Fibroblast of skin of abdomen (primary cell): ENCODE measurements at regions not wholly inside any gene's neighbourhood (a gene's known extent, or its start where the extent isn't known, plus 50 kb on each side); places are given as distances from the start of the nearest gene placed in this dataset.

Source experiments
- DNase-seq: peaks from one replicate; pipeline ENCODE4 v3.0.0-alpha.2; 2013

DNA sequence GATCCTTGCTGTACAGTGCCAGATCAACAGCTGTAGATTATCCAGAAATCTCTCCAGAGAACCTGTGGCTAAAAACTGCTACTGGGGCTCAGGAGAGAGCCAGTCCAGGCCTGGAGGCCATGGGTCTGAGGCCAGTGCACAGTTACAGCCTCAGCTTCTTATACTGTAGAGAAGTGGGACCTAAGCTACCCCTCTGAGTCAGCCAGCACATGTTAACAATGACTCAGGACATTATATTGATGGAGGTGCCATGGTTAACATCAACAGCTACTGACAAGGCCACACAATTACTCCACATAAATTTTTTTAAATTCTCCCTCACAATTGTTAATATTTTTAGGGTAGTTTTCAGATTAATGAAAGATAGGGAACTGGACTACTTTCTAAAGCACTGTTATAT, 138.5 kb downstream of the RBM26 start:
- DNase-seq = no peak

DNA sequence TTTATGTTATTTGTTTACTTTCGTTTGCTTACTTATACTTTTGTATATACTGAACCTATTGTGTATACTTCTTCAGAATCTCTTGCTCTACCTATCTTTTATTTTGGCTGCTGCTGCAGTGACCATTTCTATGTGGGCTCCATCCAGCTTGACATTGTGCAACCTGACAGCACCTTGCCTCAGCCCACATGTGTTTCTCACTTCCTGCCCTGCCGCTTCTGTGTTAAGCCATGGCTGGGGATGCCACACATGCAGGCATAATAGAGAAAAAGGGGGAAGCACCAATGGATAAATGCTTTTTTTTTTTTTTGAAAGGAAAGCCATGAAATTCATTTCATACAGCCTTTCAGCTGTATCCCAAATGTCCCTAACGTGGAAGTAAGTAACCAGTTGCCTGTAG, 147.6 kb downstream of the RBM26 start:
- no peak for DNase-seq

DNA sequence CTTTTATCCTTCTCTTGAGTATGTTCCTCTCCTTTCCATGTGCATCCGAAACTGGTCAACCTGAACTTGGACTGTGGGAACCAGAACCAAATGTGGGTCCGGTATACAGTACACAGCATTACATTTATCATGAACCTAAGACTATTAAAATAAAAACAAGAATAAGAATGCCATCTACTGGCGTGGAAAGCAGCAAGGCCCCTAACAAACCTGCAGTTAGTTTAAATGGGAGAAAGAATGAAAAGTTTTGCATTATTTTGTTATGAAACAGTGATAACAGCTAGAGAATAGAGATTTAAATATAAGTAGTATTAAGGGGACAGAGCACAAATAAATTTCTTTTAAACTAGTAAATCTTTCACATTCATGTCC, 159.5 kb downstream of the RBM26 start:
- DNase-seq = no peak

DNA sequence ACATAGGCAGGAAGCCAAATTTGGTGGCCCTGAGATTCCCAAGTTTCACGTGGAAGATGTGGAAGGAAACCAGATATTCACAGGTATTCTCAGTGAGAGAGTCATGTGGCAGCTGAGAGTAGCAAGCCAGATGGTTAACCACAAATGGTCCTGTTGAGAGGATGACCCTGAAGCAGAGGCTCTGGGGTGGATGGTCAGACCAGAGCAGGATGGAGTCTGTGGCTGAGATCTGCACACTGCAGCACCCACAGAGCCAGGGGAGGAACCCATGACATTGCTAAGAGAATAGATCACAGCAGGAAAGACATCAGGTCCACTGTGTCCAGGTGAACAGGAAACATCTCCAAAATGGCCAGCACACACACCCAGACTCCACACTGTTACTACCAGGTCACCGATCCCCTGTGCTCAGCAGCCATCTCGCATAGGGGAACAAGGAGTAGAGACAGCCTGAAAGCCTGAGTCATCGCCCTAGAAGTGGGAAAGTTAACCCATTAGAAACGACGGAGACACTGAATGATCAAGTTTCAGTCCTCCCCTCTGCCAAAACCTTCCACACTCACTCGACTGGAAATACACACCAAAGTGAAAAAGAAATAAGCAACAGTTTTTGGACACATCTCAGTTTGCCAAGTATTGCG, 160.0 kb downstream of the RBM26 start:
- DNase-seq = no peak

DNA sequence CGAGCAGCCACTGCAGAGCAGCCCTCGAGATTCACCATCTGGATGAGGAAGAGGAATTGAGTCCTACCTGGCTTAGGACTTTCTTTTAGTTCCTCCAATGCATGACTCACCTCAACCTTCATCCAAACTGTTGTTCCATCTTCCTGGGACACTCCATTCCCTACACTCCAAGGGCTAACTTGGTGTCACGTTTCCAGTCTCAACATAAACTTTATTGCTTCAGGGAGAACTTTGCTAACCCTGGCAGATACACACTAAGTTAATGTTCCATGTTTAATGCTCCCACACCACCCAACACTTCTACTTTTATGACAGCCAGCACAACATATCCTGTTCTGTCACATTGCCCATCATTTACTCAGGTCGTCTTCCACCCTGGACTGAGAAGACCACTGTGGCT, 164.4 kb downstream of the RBM26 start:
- DNase-seq = no peak

DNA sequence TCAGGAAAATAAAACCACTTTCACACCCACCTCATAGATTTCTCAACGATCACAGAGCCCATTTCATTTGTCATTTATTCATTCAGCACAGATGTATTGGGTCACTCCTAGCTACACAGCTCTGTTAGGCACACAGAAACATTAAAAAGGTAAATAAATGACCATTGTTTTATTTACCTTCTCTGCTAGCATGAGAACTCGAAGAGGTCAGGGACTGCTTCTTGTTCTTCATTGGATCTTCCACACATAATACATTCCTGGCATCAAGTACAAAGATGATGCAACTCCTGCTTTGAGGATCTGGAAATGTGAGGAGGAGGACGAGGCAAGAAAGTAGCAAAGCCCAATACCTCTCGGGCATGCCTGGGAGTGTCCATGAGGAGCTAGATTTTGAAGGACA, 168.1 kb downstream of the RBM26 start:
- DNase-seq = no peak

DNA sequence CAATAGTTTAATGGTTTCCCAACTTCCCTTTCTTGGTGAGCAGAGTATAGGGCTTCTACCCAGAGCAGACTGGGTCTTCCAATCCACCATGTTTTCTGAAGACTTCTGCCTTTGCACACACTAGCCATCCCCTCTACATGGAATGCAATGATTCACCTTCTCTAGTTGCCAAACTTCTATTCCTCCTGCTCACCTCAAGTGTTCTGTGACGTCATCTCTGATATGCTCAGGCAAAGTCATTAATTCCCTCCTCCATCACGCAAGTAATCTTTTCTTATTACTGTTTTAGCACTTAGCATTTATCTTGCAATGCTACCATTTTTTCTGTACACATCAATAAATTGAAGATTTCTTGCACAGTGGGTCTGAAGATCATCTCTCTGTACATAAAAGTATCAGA, 174.2 kb downstream of the RBM26 start:
- no peak for DNase-seq

DNA sequence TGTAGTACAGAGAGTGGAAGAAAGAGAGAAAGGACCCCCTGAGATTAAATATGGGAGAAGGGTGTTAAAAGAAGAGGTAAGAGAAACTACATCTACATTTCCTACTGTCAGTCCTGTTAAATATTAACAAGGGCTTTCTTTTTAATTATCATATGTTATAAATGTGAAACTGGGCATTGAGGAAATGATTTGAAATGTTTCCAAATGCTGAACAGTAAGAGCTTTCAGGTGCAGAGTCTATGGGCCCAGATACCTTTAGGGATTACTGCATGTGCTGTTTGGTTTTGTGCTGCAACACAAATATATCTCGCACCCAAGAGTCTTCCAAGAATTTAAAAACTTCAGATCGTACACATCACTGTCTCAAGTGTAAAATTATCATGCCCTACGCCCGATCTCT, 176.3 kb downstream of the RBM26 start:
- no peak for DNase-seq

DNA sequence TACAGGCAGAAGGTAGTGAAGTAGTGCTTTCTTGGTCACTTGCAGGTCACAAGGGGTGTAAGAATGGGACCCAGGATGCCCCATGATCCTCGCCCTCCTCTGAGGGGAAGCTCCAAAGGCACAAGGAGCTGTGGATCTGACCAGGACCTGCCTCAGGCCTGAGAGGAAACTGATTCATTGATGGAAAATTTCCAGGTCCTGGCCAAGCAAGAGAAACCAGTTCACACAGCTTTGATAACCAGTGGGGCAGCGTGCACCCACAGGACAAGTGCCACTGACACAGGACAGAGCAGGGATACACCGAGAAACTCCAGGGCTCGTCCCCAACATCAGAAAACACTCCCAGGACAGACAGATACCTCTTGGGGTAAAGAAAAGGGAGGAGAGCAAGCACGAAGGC, 177.1 kb downstream of the RBM26 start:
- DNase-seq = no peak

DNA sequence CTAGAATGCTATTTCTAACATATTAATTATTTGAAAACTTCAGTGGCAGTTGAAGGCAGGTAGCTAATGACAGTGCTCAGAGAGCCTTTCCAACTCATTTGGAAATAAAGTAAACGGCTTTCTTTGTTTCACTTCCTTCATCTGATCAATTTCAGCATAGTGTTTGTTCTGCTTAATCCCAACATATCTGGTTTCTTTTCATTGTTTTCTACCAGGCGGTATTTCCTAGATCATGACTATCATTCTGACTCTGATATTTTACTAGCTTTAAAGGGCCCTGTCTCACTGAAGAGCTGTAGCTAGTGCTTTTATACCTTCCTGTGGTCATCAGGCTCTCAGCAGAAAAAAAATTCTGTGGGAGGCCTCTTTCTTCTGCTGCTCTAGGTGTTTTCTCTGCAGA, 178.6 kb downstream of the RBM26 start:
- no peak for DNase-seq

DNA sequence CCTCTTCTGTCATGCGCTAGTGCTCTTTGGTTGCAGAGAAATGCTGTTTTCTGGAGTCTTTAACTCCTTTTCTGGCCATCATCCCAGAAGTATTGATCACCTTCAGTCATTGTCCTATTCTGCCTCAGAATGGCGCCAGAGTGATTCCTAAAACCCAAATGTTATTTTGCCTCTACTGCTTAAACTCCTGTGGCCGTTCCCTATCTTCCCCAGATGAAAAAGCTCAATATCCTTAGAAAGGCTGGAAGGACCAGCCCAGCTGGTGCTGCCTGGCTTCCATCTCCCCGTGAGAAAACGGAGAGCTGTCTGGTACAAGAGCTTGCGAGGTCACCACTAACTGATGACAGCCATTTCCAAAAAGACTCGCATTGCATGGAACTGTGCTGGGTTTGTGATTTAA, 179.1 kb downstream of the RBM26 start:
- no peak for DNase-seq

DNA sequence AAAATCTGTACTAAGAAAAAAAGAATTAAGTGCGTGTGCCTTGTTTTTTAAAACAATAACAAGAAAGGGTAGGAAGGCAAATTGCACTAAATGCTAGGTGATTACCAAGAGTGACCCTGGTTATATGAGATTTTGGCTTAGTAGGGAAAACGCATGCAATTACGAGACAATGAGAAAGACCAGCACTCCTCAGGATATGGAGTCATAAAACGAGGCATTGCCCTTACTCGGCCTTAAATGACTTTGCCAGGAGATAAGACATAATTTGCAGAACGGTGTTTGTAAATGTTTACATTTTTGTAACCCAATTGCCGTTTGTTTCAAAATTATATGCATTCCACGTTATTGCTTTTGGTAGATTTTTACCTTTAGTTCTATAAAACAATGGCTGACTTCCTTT, 179.8 kb downstream of the RBM26 start:
- no peak for DNase-seq

DNA sequence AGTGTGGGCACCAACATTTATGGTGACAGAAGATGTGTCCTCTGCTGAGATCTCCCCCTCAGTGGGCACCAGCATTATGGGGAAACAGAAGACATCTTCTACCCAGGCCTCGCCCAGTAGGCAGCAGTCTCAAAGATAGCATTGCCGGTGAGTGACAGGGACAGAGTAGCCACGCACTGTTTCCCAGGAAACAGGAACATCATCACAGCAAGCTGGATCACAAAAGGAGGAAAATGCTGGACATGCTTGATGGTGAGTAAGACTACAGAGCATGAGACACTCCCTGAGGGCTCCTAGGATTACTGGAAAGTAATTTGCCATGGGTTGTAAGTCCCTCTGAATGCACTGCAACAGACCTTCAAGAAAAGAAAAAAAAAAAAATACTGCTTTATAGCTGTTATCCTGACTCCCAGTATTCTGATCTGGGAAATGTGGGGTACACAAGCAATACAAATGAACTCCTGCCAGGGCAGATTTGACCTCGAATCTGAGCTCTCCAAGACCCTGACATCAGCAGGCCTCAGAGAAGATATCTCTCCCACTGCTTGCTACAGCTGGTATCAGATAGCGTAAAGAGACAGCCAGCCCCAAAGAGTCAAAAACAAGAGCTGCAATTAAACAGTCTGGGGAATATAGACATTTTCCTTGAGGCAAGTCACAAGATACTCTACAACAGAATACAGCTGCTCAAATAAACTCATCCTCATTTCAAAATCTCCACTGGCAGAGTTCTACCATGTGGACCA, 180.4 kb downstream of the RBM26 start:
- DNase-seq = no peak

DNA sequence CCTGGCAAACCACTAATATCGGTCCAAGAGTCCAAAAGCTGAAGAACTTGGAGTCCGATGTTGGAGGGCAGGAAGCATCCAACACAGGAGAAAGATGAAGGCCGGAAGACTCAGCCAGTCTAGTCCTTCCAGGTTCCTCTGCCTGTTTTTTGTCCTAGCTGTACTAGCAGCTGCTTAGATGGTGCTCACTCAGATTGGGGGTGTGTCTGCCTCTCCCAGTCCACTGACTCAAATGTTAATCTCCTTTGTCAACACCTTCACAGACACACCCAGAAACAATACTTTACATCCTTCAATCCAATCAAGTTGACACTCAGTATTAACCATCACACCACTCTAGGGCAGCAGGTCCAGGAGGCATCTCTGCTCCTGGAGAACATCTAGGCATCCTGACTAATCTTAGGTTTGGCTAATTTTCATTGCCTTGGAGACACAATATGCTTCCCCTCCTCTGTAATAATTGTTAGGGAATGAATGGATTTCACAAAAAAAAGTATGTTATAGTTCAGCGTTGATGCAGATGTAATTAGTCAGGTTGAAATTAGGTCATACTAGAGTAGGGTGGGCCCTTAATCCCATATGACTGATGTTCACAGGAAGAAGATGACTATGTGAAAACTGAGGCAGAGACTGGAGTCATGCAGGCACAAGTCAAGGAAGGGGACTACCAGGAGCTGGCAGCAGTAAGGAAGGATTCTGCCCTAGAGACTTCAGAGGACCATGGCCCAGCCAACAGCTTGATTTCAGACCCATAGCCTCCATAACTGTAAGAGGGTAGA, 183.4 kb downstream of the RBM26 start:
- DNase-seq = no peak

DNA sequence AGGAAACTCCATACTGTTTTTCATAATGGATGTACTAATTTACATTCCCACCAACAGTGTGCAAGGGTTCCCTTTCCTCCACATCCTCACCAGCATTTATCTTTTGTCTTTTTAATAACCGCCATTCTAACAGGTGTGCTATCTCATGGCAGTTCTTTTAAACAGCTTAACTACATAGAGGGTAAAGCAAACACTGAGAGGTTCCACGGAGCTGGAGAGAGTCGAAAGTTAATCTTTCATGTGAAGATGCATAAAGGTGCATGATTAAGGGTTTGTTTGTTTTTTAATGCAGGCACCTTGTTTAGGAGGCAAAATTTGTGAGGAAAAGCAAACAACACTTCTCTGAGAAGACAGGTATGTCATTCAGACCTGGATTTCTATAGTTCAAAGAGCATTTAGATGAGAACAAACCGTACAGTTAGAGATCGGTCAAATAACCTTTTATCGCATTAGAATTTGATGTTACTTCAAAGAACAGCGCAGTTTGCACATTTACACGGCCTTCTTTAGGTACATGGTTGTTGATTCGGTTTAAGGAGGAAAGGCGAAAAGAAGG, 193.9 kb downstream of the RBM26 start:
- DNase-seq = no peak

DNA sequence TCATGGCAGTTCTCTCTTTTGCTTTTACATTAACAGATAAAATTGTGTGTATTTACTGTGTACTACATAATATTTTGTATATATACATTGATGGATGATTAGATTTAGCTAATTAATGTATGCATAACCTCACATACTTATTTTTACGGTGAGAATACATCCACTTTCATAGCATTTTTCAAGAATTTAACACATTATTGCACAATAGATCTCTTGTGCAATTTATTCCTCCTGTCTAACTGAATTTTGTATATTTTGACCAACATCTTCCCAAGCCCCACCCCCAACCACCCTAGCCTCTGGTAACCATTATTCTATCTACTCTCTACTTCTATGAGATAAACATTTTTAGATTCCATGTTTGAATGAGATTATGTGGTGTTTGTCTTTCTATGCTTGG, 194.7 kb downstream of the RBM26 start:
- DNase-seq = no peak

DNA sequence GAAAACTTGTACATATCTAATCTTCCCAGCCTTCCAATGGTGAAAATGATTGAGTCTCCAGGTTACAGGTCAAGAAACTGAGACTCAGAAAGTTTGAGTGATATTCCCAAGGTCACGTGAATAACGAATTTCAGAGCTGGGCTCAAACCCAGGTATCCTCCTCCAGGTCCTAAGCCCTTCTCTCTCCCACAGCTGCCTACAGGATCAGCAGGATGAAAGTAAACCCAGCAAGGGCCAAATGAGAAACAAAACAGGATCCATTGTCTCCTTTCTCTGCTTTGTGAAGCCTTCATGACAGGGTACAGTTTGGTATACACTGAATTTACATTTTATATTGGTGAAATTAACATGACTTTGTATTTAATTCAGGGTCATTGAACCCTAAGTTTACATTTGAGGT, 208.1 kb downstream of the RBM26 start:
- no peak for DNase-seq

DNA sequence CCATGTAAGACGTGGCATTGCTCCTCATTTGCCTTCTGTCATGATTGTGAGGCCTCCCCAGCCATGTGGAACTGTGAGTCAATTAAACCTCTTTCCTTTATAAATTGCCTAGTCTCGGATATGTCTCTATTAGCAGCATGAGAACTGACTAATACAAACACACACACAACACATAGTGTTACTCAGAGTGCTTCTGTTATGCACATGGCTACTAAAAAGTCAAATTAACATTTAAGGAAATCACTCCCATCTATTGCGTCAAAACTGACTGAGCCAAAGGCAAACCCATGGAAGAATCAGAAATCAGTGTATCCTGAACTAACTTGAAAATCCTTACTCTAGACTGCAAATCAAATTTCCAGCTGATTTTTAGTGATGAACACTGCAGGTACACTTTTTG, 209.2 kb downstream of the RBM26 start:
- DNase-seq = no peak

DNA sequence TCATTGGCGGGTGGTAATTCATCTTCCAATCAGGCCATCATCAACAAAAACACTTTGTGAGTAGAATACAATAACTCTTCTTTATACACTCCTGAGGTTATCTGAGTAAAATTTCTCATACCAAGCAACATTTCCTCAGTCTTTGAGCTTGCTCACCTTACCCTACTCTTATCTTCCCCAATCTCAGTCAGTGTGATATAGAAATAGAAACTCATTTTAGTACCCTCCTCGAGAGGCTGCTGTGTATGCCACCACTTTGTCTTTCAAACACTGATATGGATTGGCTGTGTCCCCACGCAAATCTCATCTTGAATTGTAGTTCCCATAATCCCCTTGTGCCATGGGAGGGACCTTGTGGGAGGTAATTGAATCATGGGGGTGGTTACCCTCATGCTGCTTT, 209.7 kb downstream of the RBM26 start:
- DNase-seq = no peak

DNA sequence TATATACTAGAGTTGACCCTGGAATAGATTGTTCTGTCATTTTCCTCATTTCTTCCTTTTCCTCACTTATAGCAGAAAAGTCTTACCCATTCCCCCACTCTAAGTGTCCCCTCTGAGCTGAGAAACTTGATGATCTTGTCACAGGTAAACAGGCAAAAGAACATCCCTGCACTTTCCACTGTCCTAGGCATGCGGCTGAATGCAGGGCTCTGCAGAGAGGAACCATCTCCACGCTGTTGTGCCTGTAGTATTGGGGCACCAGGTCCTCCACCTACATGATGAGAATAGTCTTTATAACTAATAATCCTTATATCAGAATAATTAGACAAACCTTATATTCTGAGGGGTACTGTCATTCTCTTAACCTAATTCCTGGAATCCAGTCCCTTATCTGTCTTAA, 211.3 kb downstream of the RBM26 start:
- DNase-seq = no peak

DNA sequence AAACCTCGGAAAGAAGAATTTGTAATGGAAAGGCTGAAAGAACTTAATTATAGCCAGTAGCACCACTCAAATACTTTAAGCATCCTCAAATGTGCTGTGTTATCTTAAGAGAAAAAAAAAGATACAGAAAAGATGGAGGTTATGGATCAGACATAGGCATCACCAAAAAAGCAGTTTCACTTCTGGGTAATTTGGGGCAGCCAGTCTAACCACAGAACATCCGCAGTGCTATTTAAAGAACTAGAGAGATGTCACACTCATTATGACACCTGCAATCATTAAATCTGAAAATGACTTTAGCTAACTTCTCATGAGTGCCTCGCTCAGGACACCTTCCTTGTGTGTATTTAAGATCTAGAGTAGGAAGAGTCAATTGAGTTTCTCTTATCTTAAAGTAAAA, 211.8 kb downstream of the RBM26 start:
- DNase-seq = no peak

DNA sequence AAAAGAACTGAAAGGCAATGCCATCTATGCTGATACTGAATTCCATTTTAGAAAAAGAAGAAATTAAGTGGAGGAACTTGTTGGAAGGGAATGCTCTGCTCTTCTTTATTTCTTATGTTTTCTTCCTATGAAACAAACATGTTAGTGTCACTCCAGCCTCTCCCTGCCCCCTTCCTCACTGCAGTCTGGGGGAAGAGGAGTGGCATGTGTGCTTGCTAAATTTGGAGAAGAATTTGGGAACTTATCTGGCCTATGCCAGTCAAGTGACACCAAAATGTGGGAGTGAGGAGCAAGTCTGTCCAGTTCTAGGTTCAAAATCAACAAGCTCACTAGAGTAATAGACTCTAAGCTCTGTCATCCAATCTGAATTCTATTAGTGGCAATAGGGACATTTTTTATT, 214.6 kb downstream of the RBM26 start:
- no peak for DNase-seq

DNA sequence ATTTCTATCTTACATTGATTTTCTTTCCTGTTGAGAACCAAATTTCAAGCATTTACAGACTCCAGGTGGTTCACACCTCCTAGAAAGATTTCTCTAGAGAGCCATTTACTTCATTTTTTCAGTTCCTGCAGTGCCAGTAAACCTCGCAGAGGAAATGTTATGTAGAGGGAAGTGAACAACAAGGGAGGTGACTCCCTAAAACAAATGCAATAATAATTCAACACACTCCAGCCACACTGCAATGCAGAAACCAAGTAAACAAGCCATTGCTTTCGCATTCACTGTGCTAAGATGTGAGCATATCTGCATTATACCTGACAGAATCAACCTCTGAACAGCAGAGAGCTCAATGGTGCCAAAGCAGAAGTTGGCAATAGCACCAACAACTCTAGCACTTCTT, 215.1 kb downstream of the RBM26 start:
- DNase-seq = no peak
